ENCODE measurements at regions not wholly inside any gene's neighbourhood (a gene's known extent, or its start where the extent isn't known, plus 50 kb on each side); places are given as distances from the start of the nearest gene placed in this dataset.

DNA sequence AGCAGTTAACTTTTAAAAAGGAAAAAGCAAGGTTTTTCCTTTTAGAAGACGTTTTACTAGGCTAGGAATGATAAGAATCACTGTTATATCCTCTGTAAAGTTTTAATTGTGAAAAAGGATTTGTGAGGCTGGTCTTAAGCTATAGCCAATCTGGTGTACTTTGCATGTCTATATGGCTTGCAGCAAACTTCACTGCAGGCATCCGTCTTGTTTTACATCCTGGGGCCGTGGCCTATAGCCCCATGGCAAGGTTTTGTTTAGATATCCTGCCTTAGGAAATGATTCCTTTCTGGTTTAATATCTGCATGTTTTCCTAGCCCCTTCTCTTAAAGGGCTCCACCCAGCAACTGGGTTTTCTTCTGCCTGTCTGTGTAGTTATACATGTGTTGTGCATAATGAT is 272.8 kb downstream of the ICE1 start:
- H3K4me2 ChIP-seq (ENCODE audit: control insufficient read depth, extremely low read depth, insufficient read depth, low read depth, low read length), result no peak overlapping the region
- no peaks in the 10 kb centered on the region for H3K9me1 ChIP-seq (ENCODE audit: control insufficient read depth, extremely low read depth, insufficient read depth, low read length)
- H3K9me3 ChIP-seq (ENCODE audit: control insufficient read depth, low read depth, low read length), result no peaks in the 10 kb centered on the region
- H3K36me3 ChIP-seq (ENCODE audit: control insufficient read depth in 2 of 2, extremely low read depth in 1 of 2, insufficient read depth in 2 of 2, low read length in 2 of 2), result no peaks in the 10 kb centered on the region
- DNase-seq (ENCODE audit: low read depth, low spot score) (no peak), FAIRE-seq (no peak)
- no peak overlapping the region for H3K27ac ChIP-seq (ENCODE audit: control insufficient read depth, insufficient read depth, low read length)
- no peak overlapping the region for H3K4me3 ChIP-seq (ENCODE audit: control insufficient read depth in 2 of 3, extremely low read depth in 1 of 3, insufficient read depth in 2 of 3, low read depth in 1 of 3, low read length in 3 of 3)
- no peaks in the 10 kb centered on the region for H3K27me3 ChIP-seq (ENCODE audit: control insufficient read depth, extremely low read depth, insufficient read depth, low read length)
- no peaks in the 10 kb centered on the region for H3K4me1 ChIP-seq (ENCODE audit: control insufficient read depth, extremely low read depth, insufficient read depth, low read length)
- no peak overlapping the region for H2AFZ ChIP-seq (ENCODE audit: control insufficient read depth, low read length)
- no peak overlapping the region for H3K9ac ChIP-seq (ENCODE audit: control insufficient read depth, extremely low read depth, insufficient read depth, low read length)
- dilution Hi-C loops (cut with MboI; ENCODE audit: extremely low pct_ligation_motif_present, low sequenced_read_pairs), result no loop called here
- H3K79me2 ChIP-seq (ENCODE audit: control insufficient read depth, insufficient read depth, low read length), result no peaks in the 10 kb centered on the region
- no peak for TF ChIP-seq EZH2 (IDR thresholded peaks at IDR 0.05; ENCODE audit: low read length)
- no peak for TF ChIP-seq CTCF (optimal IDR thresholded peaks at IDR 0.05 in 1 of 3, IDR thresholded peaks at IDR 0.05 in 1 of 3, conservative IDR thresholded peaks at IDR 0.05 in 1 of 3; ENCODE audit: extremely low read depth in 1 of 3, insufficient read depth in 2 of 3, low read length in 3 of 3)
- no peaks in the 10 kb centered on the region for H4K20me1 ChIP-seq (ENCODE audit: control insufficient read depth, extremely low read depth, insufficient read depth, low read length)

DNA sequence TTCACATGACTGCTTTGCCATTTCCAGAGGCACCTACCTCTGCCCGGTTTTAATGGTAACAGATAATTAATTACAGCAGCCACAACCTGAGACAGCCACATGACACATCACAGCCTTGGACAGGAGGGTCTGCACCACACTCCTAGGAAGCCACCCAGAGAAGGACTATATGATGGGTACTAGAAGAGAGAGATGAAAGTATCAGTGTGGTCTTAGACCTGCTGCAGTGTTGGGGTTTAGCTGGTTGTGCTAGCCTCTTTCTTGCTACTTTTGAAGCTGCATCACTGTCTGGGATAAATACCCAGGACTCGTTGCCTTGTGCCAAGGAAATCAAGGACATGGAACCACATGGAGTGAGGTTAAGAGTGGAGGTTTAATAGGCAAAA is 266.4 kb downstream of the ICE1 start:
- Histone ChIP-seq H4K20me1 (ENCODE audit: control insufficient read depth, extremely low read depth, insufficient read depth, low read length) (no peaks in the 10 kb centered on the region), H3K27me3 (ENCODE audit: control insufficient read depth, extremely low read depth, insufficient read depth, low read length) (no peaks in the 10 kb centered on the region), H3K4me3 (ENCODE audit: control insufficient read depth in 2 of 3, extremely low read depth in 1 of 3, insufficient read depth in 2 of 3, low read depth in 1 of 3, low read length in 3 of 3) (no peak overlapping the region), H3K4me2 (ENCODE audit: control insufficient read depth, extremely low read depth, insufficient read depth, low read depth, low read length) (no peak overlapping the region), H3K9ac (ENCODE audit: control insufficient read depth, extremely low read depth, insufficient read depth, low read length) (no peak overlapping the region), H3K4me1 (ENCODE audit: control insufficient read depth, extremely low read depth, insufficient read depth, low read length) (no peaks in the 10 kb centered on the region), H2AFZ (ENCODE audit: control insufficient read depth, low read length) (no peak overlapping the region), H3K27ac (ENCODE audit: control insufficient read depth, insufficient read depth, low read length) (no peak overlapping the region), H3K36me3 (ENCODE audit: control insufficient read depth in 2 of 2, extremely low read depth in 1 of 2, insufficient read depth in 2 of 2, low read length in 2 of 2) (no peaks in the 10 kb centered on the region), H3K9me1 (ENCODE audit: control insufficient read depth, extremely low read depth, insufficient read depth, low read length) (no peaks in the 10 kb centered on the region), H3K79me2 (ENCODE audit: control insufficient read depth, insufficient read depth, low read length) (no peaks in the 10 kb centered on the region), H3K9me3 (ENCODE audit: control insufficient read depth, low read depth, low read length) (peaks cover 2% of the 10 kb centered on the region)
- no peak for TF ChIP-seq CTCF (optimal IDR thresholded peaks at IDR 0.05 in 1 of 3, IDR thresholded peaks at IDR 0.05 in 1 of 3, conservative IDR thresholded peaks at IDR 0.05 in 1 of 3; ENCODE audit: extremely low read depth in 1 of 3, insufficient read depth in 2 of 3, low read length in 3 of 3)
- no peak for TF ChIP-seq EZH2 (IDR thresholded peaks at IDR 0.05; ENCODE audit: low read length)
- FAIRE-seq (no peak), DNase-seq (ENCODE audit: low read depth, low spot score) (no peak)
- dilution Hi-C loops (cut with MboI; ENCODE audit: extremely low pct_ligation_motif_present, low sequenced_read_pairs), result no loop called here

Measured in keratinocyte (primary cell).